ENCODE measurements at regions not wholly inside any gene's neighbourhood (a gene's known extent, or its start where the extent isn't known, plus 50 kb on each side); places are given as distances from the start of the nearest gene placed in this dataset.
A peak's percentile ranks its signal among the peaks of the same experiment; 100 is the strongest.

DNA sequence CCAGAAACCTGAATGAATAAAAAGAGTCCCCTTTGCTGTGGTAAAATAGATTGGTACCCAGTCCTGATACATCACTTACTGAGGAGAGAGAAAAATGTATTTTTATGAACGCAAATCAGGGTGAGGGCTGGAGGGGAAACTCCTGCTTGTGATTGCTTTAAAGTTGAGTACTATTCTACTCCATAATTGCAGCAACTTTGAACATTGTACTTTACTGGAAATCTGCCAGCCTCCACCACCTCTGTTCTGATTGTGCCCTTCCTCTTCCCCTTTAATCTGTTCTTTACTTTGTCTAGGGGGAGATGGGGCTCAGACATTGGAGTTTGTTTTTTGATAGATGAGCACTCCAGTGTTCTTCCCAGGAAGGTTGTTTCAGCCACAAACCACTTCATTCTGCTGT lies 81.9 kb downstream of the C3orf38 start:
- POLR2A ChIA-PET: no interaction called here
- DNase-seq (ENCODE audit: extremely low spot score): no peak
- CTCF ChIA-PET: no interaction called here
- TF ChIP-seq FOXK2 (IDR thresholded peaks at IDR 0.05) (no peak), HDGF (IDR thresholded peaks at IDR 0.05; ENCODE audit: borderline replicate concordance) (no peak), ARNT (IDR thresholded peaks at IDR 0.05) (no peak), TARDBP (IDR thresholded peaks at IDR 0.05) (no peak), NFRKB (IDR thresholded peaks at IDR 0.05) (no peak), SP1 (IDR thresholded peaks at IDR 0.05) (no peak), FOXM1 (IDR thresholded peaks at IDR 0.05; ENCODE audit: borderline replicate concordance) (no peak), ZNF384 (IDR thresholded peaks at IDR 0.05) (no peak)

DNA sequence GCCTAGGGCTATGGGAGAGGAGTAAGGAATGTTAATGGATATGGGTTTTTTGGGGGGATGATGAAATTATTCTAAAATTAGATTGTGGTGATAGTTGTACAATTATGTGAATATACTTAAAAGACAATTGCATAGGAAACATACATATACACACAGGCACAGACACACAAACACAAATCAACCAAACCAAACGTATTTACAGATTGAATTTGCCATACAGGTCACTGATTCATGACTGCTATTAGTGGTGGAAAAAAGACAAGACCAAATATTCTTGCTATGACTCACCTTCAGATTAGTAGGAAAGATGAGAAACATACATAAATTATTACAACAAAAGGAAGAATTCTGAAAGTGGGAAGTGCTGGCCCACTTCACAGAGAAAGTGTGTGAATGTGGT lies 85.3 kb downstream of the C3orf38 start:
- ChIA-PET CTCF (no interaction called here), POLR2A (no interaction called here)
- TF ChIP-seq SUZ12 (IDR thresholded peaks at IDR 0.05): no peak
- TF ChIP-seq LEF1 (IDR thresholded peaks at IDR 0.05; ENCODE audit: borderline replicate concordance): no peak
- TF ChIP-seq ELF4 (IDR thresholded peaks at IDR 0.05): no peak
- TF ChIP-seq ARNT (IDR thresholded peaks at IDR 0.05): no peak
- TF ChIP-seq TARDBP (IDR thresholded peaks at IDR 0.05): no peak
- TF ChIP-seq, protein P1, sequence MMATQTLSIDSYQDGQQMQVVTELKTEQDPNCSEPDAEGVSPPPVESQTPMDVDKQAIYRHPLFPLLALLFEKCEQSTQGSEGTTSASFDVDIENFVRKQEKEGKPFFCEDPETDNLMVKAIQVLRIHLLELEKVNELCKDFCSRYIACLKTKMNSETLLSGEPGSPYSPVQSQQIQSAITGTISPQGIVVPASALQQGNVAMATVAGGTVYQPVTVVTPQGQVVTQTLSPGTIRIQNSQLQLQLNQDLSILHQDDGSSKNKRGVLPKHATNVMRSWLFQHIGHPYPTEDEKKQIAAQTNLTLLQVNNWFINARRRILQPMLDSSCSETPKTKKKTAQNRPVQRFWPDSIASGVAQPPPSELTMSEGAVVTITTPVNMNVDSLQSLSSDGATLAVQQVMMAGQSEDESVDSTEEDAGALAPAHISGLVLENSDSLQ (IDR thresholded peaks at IDR 0.05): no peak
- no peak for TF ChIP-seq FOXM1 (IDR thresholded peaks at IDR 0.05; ENCODE audit: borderline replicate concordance)
- no peak for DNase-seq (ENCODE audit: extremely low spot score)

DNA sequence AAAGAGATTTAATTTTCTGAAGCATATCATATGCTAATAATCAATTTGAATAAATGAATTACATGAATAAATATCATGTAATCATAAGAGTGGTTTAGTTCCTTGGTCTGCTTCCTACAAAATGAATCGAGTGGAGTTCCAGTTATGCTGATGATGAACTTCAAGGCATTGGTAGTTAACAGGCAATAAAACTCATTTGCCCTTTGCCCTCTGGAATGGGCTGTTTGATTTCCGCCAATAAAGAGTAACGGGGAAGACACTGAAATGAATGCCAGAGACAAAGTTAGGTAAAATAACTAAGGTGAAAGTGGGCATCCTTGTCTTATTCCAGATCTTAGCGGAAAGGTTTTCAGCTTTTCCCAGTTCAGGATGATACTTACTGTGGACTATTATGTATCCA lies 90.1 kb downstream of the C3orf38 start:
- DNase-seq (ENCODE audit: extremely low spot score): no peak
- TF ChIP-seq FOXK2 (IDR thresholded peaks at IDR 0.05) (no peak), FOXM1 (IDR thresholded peaks at IDR 0.05; ENCODE audit: borderline replicate concordance) (no peak), BHLHE40 (IDR thresholded peaks at IDR 0.05; ENCODE audit: borderline replicate concordance) (no peak), L3MBTL2 (conservative IDR thresholded peaks at IDR 0.05) (no peak), SUZ12 (IDR thresholded peaks at IDR 0.05) (no peak), TARDBP (IDR thresholded peaks at IDR 0.05) (no peak), HDGF (IDR thresholded peaks at IDR 0.05; ENCODE audit: borderline replicate concordance) (no peak), ZNF384 (IDR thresholded peaks at IDR 0.05) (no peak), ARNT (IDR thresholded peaks at IDR 0.05) (no peak), SP1 (IDR thresholded peaks at IDR 0.05) (no peak), FOXA1 (IDR thresholded peaks at IDR 0.05) (no peak), ELF4 (IDR thresholded peaks at IDR 0.05) (no peak)
- TF ChIP-seq, protein P1 (IDR thresholded peaks at IDR 0.05): no peak
- ChIA-PET POLR2A (no interaction called here), CTCF (no interaction called here)

DNA sequence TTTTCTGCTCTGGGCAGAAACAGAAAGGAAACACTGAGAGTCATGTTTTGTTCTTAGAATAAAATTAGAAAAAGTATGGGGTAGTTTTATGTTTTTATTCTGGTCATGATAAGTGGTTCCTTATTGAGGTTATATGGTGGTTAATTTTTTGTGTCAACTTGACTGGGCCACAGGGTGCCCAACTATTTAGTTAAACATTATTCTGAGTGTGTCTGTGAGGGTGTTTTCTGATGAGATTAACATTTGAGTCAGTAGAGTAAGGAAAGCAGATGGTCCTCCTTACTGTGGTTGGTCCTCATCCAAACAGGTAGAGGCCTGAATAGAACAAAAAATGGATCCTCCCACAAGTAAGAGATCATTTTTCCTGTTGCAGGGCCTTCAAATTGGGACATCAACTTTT lies 98.9 kb downstream of the C3orf38 start:
- no peak for DNase-seq (ENCODE audit: extremely low spot score)
- POLR2A ChIA-PET: no interaction called here
- TF ChIP-seq SP1 (IDR thresholded peaks at IDR 0.05) (no peak), ARNT (IDR thresholded peaks at IDR 0.05) (no peak), CTBP1 (IDR thresholded peaks at IDR 0.05; ENCODE audit: borderline replicate concordance) (no peak), TARDBP (IDR thresholded peaks at IDR 0.05) (no peak)
- CTCF ChIA-PET: no interaction called here

DNA sequence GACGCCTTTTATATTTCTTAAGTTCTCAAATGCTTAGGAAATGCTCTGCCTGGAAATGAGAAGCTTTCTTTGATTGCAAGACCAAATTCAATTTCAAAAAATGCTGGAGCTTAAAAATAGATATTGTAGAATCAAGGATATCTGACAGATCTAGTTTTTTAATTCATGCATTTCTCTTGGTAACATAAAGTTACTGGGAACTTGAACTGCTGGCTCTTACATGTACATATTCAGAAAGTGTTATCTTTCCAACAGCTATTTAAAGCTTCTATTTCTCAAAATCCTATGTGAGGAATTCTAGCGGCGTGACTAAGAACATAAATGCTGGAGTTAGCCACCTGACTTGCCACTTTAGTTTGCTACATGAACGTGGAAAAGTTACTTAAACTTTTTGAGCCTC lies 109.3 kb downstream of the C3orf38 start:
- DNase-seq (ENCODE audit: extremely low spot score): no peak
- POLR2A ChIA-PET: interaction anchor here (0.6 kb wide), 1 partner anchor 1299 kb away, joined by 3 read pairs; no protein-coding TSS in a partner anchor
- no peak for TF ChIP-seq SP1 (IDR thresholded peaks at IDR 0.05)
- no peak for TF ChIP-seq NFRKB (IDR thresholded peaks at IDR 0.05)
- TF ChIP-seq ZNF384 (IDR thresholded peaks at IDR 0.05): no peak
- no peak for TF ChIP-seq FOXM1 (IDR thresholded peaks at IDR 0.05; ENCODE audit: borderline replicate concordance)
- TF ChIP-seq SUZ12 (IDR thresholded peaks at IDR 0.05): no peak
- CTCF ChIA-PET: no interaction called here

DNA sequence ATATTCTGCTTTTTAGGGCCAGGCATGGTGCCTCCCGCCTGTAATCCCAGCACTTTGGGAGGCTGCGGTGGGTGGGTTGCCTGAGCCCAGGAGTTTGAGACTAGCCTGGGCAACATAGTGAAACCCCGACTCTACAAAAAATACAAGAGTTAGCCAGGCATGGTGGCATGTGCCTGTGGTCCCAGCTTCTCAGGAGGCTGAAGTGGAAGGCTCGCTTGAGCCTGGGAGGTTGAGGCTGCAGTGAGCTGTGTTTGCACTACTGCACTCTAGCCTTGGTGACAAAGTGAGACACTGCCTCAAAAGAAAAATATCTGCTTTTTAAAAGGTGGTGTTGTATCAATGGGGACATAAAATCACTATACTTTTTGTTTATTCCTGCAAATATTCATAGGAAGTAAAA lies 112.8 kb downstream of the C3orf38 start:
- DNase-seq (ENCODE audit: extremely low spot score): no peak
- ChIA-PET CTCF (no interaction called here), POLR2A (no interaction called here)
- TF ChIP-seq BHLHE40 (IDR thresholded peaks at IDR 0.05; ENCODE audit: borderline replicate concordance) (no peak), CTBP1 (IDR thresholded peaks at IDR 0.05; ENCODE audit: borderline replicate concordance) (no peak)

DNA sequence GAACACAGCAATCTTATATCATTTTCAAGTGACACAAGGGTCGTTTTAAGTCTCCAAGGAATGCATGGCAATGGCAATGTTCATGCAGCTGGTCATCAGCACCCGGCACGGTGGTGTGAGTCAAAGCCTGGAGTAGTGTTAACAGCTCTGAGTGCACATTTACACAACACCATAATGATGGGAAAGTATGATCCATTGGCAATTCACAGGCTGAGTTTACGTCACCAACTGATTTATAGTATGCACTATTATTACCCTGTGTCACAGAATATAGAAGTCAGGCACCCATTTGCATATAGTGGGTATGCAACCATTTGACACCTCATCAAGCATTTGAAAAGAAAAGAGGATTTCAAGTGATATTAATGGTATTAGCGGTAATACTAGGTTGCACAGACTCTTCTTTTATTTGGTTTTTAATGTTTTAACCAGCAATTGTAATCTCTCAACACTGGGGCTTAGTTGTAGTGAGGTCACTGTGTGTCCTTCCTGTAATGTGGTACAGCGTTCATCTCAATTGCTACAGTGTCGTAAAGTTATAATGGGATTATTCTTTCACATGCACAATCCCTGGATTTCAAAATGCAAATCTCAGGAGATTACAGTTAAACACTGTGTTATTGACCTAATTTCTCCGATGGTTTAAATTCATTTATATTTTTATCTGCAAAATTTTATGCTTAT lies 113.8 kb downstream of the C3orf38 start:
- no peak for DNase-seq (ENCODE audit: extremely low spot score)
- ChIA-PET POLR2A (no interaction called here), CTCF (interaction anchor here (0.9 kb wide), 1 partner anchor 940 kb away, joined by 4 read pairs; no protein-coding TSS in a partner anchor)
- TF ChIP-seq ELF4 (IDR thresholded peaks at IDR 0.05): no peak
- TF ChIP-seq, protein P1 (IDR thresholded peaks at IDR 0.05): peak; percentile 75
- TF ChIP-seq TARDBP (IDR thresholded peaks at IDR 0.05): no peak

Measured in HEK293T (cell line).